IMR-90 (cell line): ENCODE measurements at regions not wholly inside any gene's neighbourhood (a gene's known extent, or its start where the extent isn't known, plus 50 kb on each side); places are given as distances from the start of the nearest gene placed in this dataset.

Experiments
- ATAC-seq: fragments of 200-7000 bp; cut with Tn5 transposase; 2 replicates; pipeline ENCODE4 v1.9.1; 2020; ENCODE audit warnings: low read depth, mild to moderate bottlenecking, moderate library complexity
- BruUV-seq: library from RNA; stranded (reverse); fragments of 400-500 nt; replicated peaks from 2 replicates; lab custom pipeline; 2021; lab: Mats Ljungman, UMichigan
- CTCF ChIA-PET: fragments of 300-600 bp; formaldehyde crosslinking; extraction: SDS; loops from one replicate; lab custom pipeline; 2021; ENCODE audit warnings: antibody characterized with exemption; lab: Yijun Ruan, JAX
- POLR2A ChIA-PET: fragments of 300-600 bp; sonication (Branson Sonifier 250); formaldehyde crosslinking; loops from one replicate; lab custom pipeline; 2022; ENCODE audit warnings: antibody characterized with exemption; ENCODE audit not compliant: unreplicated experiment; lab: Charles Lee
- DNase-seq: peaks from one replicate; pipeline ENCODE4 v3.0.0; 2013
- H2AFZ ChIP-seq: replicated peaks from 2 replicates; pipeline ENCODE3; 2013; ENCODE audit warnings: low read length, mild to moderate bottlenecking; ENCODE audit not compliant: poor library complexity
- H2AK5ac ChIP-seq: 2 replicates; pipeline ENCODE4 v1.6.1; 2013; ENCODE audit warnings: low read depth, low read length, inconsistent platforms
- H2AK9ac ChIP-seq: replicated peaks from 2 replicates; pipeline ENCODE3; 2013; ENCODE audit warnings: mild to moderate bottlenecking, low read depth, low read length, moderate library complexity; ENCODE audit not compliant: poor library complexity
- H2BK120ac ChIP-seq: 2 replicates; pipeline ENCODE4 v1.6.1; 2013; ENCODE audit warnings: low read depth, low read length, inconsistent platforms
- H2BK15ac ChIP-seq: 3 replicates; pipeline ENCODE4 v1.6.1; 2013; ENCODE audit warnings: low read depth, low read length, inconsistent platforms
- H2BK20ac ChIP-seq: 2 replicates; pipeline ENCODE4 v1.6.1; 2013; ENCODE audit warnings: low read depth, mild to moderate bottlenecking, inconsistent platforms, low read length, moderate library complexity
- H2BK5ac ChIP-seq: 2 replicates; pipeline ENCODE4 v1.6.1; 2013; ENCODE audit warnings: mild to moderate bottlenecking, low read depth, low read length, inconsistent platforms; ENCODE audit not compliant: poor library complexity, severe bottlenecking
- H3K14ac ChIP-seq: replicated peaks from 2 replicates; pipeline ENCODE4 v1.6.1; 2013; ENCODE audit warnings: low read depth, low read length, inconsistent platforms
- H3K18ac ChIP-seq: 2 replicates; pipeline ENCODE4 v1.6.1; 2013; ENCODE audit warnings: low read depth, low read length, control low read depth
- H3K23ac ChIP-seq: 2 replicates; pipeline ENCODE4 v1.6.1; 2013; ENCODE audit warnings: low read depth, low read length, inconsistent platforms
- H3K27ac ChIP-seq: 2 replicates; pipeline ENCODE4 v1.5.1; 2013; ENCODE audit warnings: mild to moderate bottlenecking, control low read depth, low read length; ENCODE audit not compliant: insufficient read depth
- H3K27me3 ChIP-seq: 2 replicates; pipeline ENCODE4 v1.6.1; 2013; ENCODE audit warnings: low read length; ENCODE audit not compliant: control insufficient read depth, insufficient read depth
- H3K36me3 ChIP-seq: 2 replicates; pipeline ENCODE4 v1.6.1; 2013; ENCODE audit warnings: low read length, mixed read lengths; ENCODE audit not compliant: control insufficient read depth, insufficient read depth
- H3K4ac ChIP-seq: 2 replicates; pipeline ENCODE4 v1.6.1; 2013; ENCODE audit warnings: low read depth, low read length, inconsistent platforms
- H3K4me1 ChIP-seq: 2 replicates; pipeline ENCODE4 v1.6.1; 2013; ENCODE audit warnings: low read length, mixed read lengths; ENCODE audit not compliant: control insufficient read depth, insufficient read depth
- H3K4me2 ChIP-seq: 2 replicates; pipeline ENCODE4 v1.6.1; 2013; ENCODE audit warnings: low read depth, mild to moderate bottlenecking, control low read depth, low read length, moderate library complexity
- H3K4me3 ChIP-seq: 2 replicates; pipeline ENCODE4 v1.5.1; 2013; ENCODE audit warnings: low read depth, mild to moderate bottlenecking, control low read depth, low read length, moderate library complexity; ENCODE audit not compliant: insufficient read depth
- H3K56ac ChIP-seq: 2 replicates; pipeline ENCODE4 v1.6.1; 2013; ENCODE audit warnings: low read length, inconsistent platforms; ENCODE audit not compliant: insufficient read depth; ENCODE audit errors: extremely low read depth
- H3K79me1 ChIP-seq, 2 experiments: 2 replicates each; pipeline ENCODE4 v1.6.1; 2013; ENCODE audit warnings: low read length in 2 of 2, inconsistent platforms in 1 of 2, low read depth in 1 of 2
- H3K9ac ChIP-seq: 2 replicates; pipeline ENCODE4 v1.6.1; 2013; ENCODE audit warnings: low read depth, low read length, control low read depth
- H3K9me1 ChIP-seq: 2 replicates; pipeline ENCODE4 v1.6.1; 2013; ENCODE audit warnings: low read length, inconsistent platforms; ENCODE audit not compliant: insufficient read depth
- H3K9me3 ChIP-seq: 2 replicates; pipeline ENCODE4 v1.6.1; 2013; ENCODE audit warnings: low read length; ENCODE audit not compliant: control insufficient read depth, insufficient read depth
- H4K20me1 ChIP-seq: 2 replicates; pipeline ENCODE4 v1.6.1; 2013; ENCODE audit warnings: low read length, inconsistent platforms; ENCODE audit not compliant: insufficient read depth
- H4K5ac ChIP-seq: 2 replicates; pipeline ENCODE4 v1.6.1; 2013; ENCODE audit warnings: mild to moderate bottlenecking, low read depth, low read length, control low read depth
- H4K8ac ChIP-seq, 2 experiments: 2 replicates each; pipeline ENCODE4 v1.6.1; 2013; ENCODE audit warnings: low read depth in 2 of 2, low read length in 2 of 2, control low read depth in 1 of 2, inconsistent platforms in 1 of 2
- H4K91ac ChIP-seq: 2 replicates; pipeline ENCODE4 v1.6.1; 2013; ENCODE audit warnings: low read depth, low read length, inconsistent platforms; ENCODE audit not compliant: insufficient read depth
- CEBPB ChIP-seq: IDR thresholded peaks from 2 replicates; pipeline ENCODE4 v1.6.1; 2012; ENCODE audit warnings: low read depth, low read length, improper control_type of control experiment
- ELK1 ChIP-seq: fragments of 150-350 bp; IDR thresholded peaks from 2 replicates; pipeline ENCODE4 v1.6.1; 2016; ENCODE audit warnings: low read depth, mild to moderate bottlenecking, low read length, moderate library complexity, borderline replicate concordance
- MAZ ChIP-seq: IDR thresholded peaks from 2 replicates; pipeline ENCODE4 v1.6.1; 2012; ENCODE audit warnings: low read depth, mild to moderate bottlenecking, low read length, improper control_type of control experiment, moderate library complexity, borderline replicate concordance
- WGBS, 2 experiments: methylation state at CpG; one replicate each; pipeline versions ENCODE4 v1.1.5 to v1.1.7; 2013; ENCODE audit warnings: missing lambda C conversion rate in 2 of 2; ENCODE audit not compliant: insufficient read length in 1 of 2; ENCODE audit errors: extremely low coverage in 2 of 2; 5-methylcytosine and 5-hydroxymethylcytosine counted together
- dilution Hi-C: fragments of 300-500 bp; cut with HindIII; formaldehyde crosslinking; loops from one replicate; pipeline ENCODE4 v1.14.3; 2018; ENCODE audit warnings: low sequenced_read_pairs; ENCODE audit not compliant: unreplicated experiment
- in situ Hi-C: fragments of 300-500 bp; cut with MboI; formaldehyde crosslinking; loops from 3 replicates; pipeline ENCODE4 v1.14.3; 2019; ENCODE audit warnings: low sequenced_read_pairs, inconsistent platforms, mixed read lengths
- intact Hi-C: fragments of 100-400 bp; cut with micrococcal nuclease; formaldehyde crosslinking; loops from 2 replicates; pipeline ENCODE4 v1.10.0; 2022

GRCh38 chr6:11868392-11868791 lies 89.8 kb upstream of the ADTRP start:
- peak overlapping the region; percentile 24; the same call in 1 of the 2 replicates for H3K18ac ChIP-seq
- H2BK20ac ChIP-seq, result no peak overlapping the region
- H3K4me3 ChIP-seq, result no peak overlapping the region
- H4K8ac ChIP-seq, result no peak overlapping the region
- H3K27me3 ChIP-seq, result no peaks in the 10 kb centered on the region
- no peaks in the 10 kb centered on the region for H4K20me1 ChIP-seq
- no peak overlapping the region for H3K14ac ChIP-seq
- H3K9me3 ChIP-seq, result no peaks in the 10 kb centered on the region
- H2AFZ ChIP-seq, result no peak overlapping the region
- H3K4me1 ChIP-seq, result peaks cover 13% of the 10 kb centered on the region
- intact Hi-C loops (no loop called here), dilution Hi-C loops (no loop called here), in situ Hi-C loops (no loop called here)
- 100% methylated on average over 1 of the region's 6 CpGs; no CpG with 5 or more reads in 1 of the 2 experiments for WGBS, 2 experiments
- no peak overlapping the region for H3K9ac ChIP-seq
- no TSS peak for BruUV-seq
- H3K79me1 ChIP-seq, result no peaks in the 10 kb centered on the region
- ChIA-PET CTCF (no interaction called here), POLR2A (no interaction called here)
- H2AK9ac ChIP-seq, result no peak overlapping the region
- H2BK15ac ChIP-seq, result peak overlapping the region; percentile 9; the same call in 1 of the 3 replicates
- peak overlapping the region; percentile 25; the same call in 1 of the 2 replicates for H2AK5ac ChIP-seq
- H3K4me2 ChIP-seq, result no peak overlapping the region
- no peak overlapping the region for H3K27ac ChIP-seq
- no peaks in the 10 kb centered on the region for H3K36me3 ChIP-seq
- peak overlapping the region; percentile 32; the same call in 1 of the 2 replicates for H2BK120ac ChIP-seq
- DNase-seq (no peak), ATAC-seq (no peak; the same call in 1 of the 2 replicates)
- no peak overlapping the region for H3K56ac ChIP-seq
- no peak overlapping the region for H3K23ac ChIP-seq
- H2BK5ac ChIP-seq, result no peak overlapping the region
- TF ChIP-seq MAZ, result no peak
- TF ChIP-seq CEBPB, result peak; percentile 51
- TF ChIP-seq ELK1, result no peak
- 0 out of 2 replicates have a peak overlapping the region, but pooled peaks have one; percentile 15 for H3K4ac ChIP-seq
- peaks cover 24% of the 10 kb centered on the region for H3K9me1 ChIP-seq
- peak overlapping the region; percentile 39; the same call in 1 of the 2 replicates for H4K5ac ChIP-seq
- no peak overlapping the region for H4K91ac ChIP-seq
